SK-N-SH (cell line): ENCODE measurements at regions not wholly inside any gene's neighbourhood (a gene's known extent, or its start where the extent isn't known, plus 50 kb on each side); places are given as distances from the start of the nearest gene placed in this dataset.

Experiments used
- CTCF ChIA-PET: fragments of 300-600, 350-600 bp; formaldehyde crosslinking; extraction: SDS; loops from one replicate; lab custom pipeline; 2021; lab: Yijun Ruan, JAX
- POLR2A ChIA-PET: fragments of 350-600 bp; sonication (Branson Sonifier 250); formaldehyde crosslinking; extraction: SDS; loops from one replicate; lab custom pipeline; 2020; ENCODE audit warnings: antibody characterized with exemption, inconsistent platforms; lab: Yijun Ruan, JAX
- DNase-seq: peaks from one replicate; pipeline ENCODE4 v3.0.0; 2012
- H2AFZ ChIP-seq: fragments of 200-600 bp; sonication (generic); 2 replicates; pipeline ENCODE4 v1.8.1; 2016; ENCODE audit warnings: antibody characterized with exemption, mild to moderate bottlenecking, low read depth
- H3F3A ChIP-seq: fragments of 200-600 bp; sonication (generic); replicated peaks from 2 replicates; pipeline ENCODE3; 2016; ENCODE audit warnings: antibody characterized with exemption, mild to moderate bottlenecking; ENCODE audit not compliant: insufficient read depth
- H3K27ac ChIP-seq, 2 experiments: fragments of 200-500 bp in 1 of 2; fragments of 200-600 bp in 1 of 2; sonication (Bioruptor generic) in 1 of 2; sonication (generic), shearing (Covaris generic) in 1 of 2; 2 replicates each; pipeline versions ENCODE4 v1.5.1 to v1.6.1; 2014 to 2016; ENCODE audit warnings: low read depth in 2 of 2, inconsistent platforms in 1 of 2, low read length in 1 of 2, mild to moderate bottlenecking in 1 of 2, mixed read lengths in 1 of 2
- H3K27me3 ChIP-seq: fragments of 200-600 bp; sonication (generic), shearing (Covaris generic); 2 replicates; pipeline ENCODE4 v1.6.1; 2016; ENCODE audit warnings: mixed run types; ENCODE audit not compliant: insufficient read depth
- H3K36me3 ChIP-seq, 2 experiments: fragments of 200-500 bp in 1 of 2; fragments of 200-600 bp in 1 of 2; sonication (Bioruptor generic) in 1 of 2; sonication (generic) in 1 of 2; replicated peaks in 1 of 2; 2 replicates each; pipeline versions ENCODE3 to v1.5.1; 2014 to 2016; ENCODE audit warnings: low read length in 1 of 2, mild to moderate bottlenecking in 1 of 2; ENCODE audit not compliant: insufficient read depth in 2 of 2, control insufficient read depth in 1 of 2
- H3K4me1 ChIP-seq, 2 experiments: fragments of 200-500 bp in 1 of 2; fragments of 200-600 bp in 1 of 2; sonication (Bioruptor generic) in 1 of 2; sonication (generic), shearing (Covaris generic) in 1 of 2; 2 replicates each; pipeline versions ENCODE4 v1.5.1 to v1.6.1; 2014 to 2016; ENCODE audit warnings: low read depth in 1 of 2, low read length in 1 of 2, mixed run types in 1 of 2; ENCODE audit not compliant: insufficient read depth in 2 of 2, control insufficient read depth in 1 of 2
- H3K4me2 ChIP-seq: fragments of 200-600 bp; sonication (generic), shearing (Covaris generic); 2 replicates; pipeline ENCODE4 v1.6.1; 2017; ENCODE audit warnings: mixed run types
- H3K4me3 ChIP-seq, 2 experiments: fragments of 200-500 bp in 1 of 2; fragments of 200-600 bp in 1 of 2; sonication (Bioruptor generic) in 1 of 2; sonication (generic), shearing (Covaris generic) in 1 of 2; 2 replicates each; pipeline versions ENCODE4 v1.5.1 to v1.8.1; 2014 to 2016; ENCODE audit warnings: low read depth in 2 of 2, inconsistent platforms in 1 of 2, low read length in 1 of 2, mild to moderate bottlenecking in 1 of 2, mixed read lengths in 1 of 2, moderate library complexity in 1 of 2
- H3K79me2 ChIP-seq: fragments of 200-600 bp; sonication (generic); 2 replicates; pipeline ENCODE4 v1.8.1; 2017; ENCODE audit warnings: mild to moderate bottlenecking; ENCODE audit not compliant: insufficient read depth
- H3K9ac ChIP-seq: fragments of 200-600 bp; sonication (generic); 2 replicates; pipeline ENCODE4 v1.6.1; 2017; ENCODE audit warnings: mixed run types
- H3K9me2 ChIP-seq: fragments of 200-600 bp; sonication (generic); 2 replicates; pipeline ENCODE4 v1.6.1; 2017; ENCODE audit warnings: mixed run types
- H3K9me3 ChIP-seq: fragments of 200-600 bp; sonication (generic); 2 replicates; pipeline ENCODE4 v1.6.1; 2017; ENCODE audit warnings: mixed run types, mild to moderate bottlenecking, moderate library complexity
- H4K20me1 ChIP-seq: fragments of 200-600 bp; sonication (generic); 2 replicates; pipeline ENCODE4 v1.6.1; 2017; ENCODE audit warnings: mild to moderate bottlenecking, mixed run types; ENCODE audit not compliant: insufficient read depth
- ELF1 ChIP-seq: IDR thresholded peaks from 2 replicates; pipeline ENCODE4 v1.4.0; 2012
- FOXJ3 ChIP-seq: sonication (generic); formaldehyde crosslinking; IDR thresholded peaks from 2 replicates; pipeline ENCODE4 v1.5.1; 2020; ENCODE audit warnings: mild to moderate bottlenecking, missing genetic modification reagents
- IRF3 ChIP-seq: fragments of 150-350 bp; IDR thresholded peaks from 2 replicates; pipeline ENCODE4 v1.6.1; 2016; ENCODE audit warnings: mild to moderate bottlenecking, low read depth, low read length
- JUND ChIP-seq: IDR thresholded peaks from 2 replicates; pipeline ENCODE4 v1.4.0; 2012
- MEF2A ChIP-seq: IDR thresholded peaks from 2 replicates; pipeline ENCODE4 v1.4.0; 2012; ENCODE audit warnings: low read depth, borderline replicate concordance
- NRF1 ChIP-seq: IDR thresholded peaks from 2 replicates; pipeline ENCODE4 v1.6.1; 2012; ENCODE audit warnings: low read depth, mild to moderate bottlenecking, low read length
- RAD21 ChIP-seq: IDR thresholded peaks from 2 replicates; pipeline ENCODE4 v1.6.1; 2012; ENCODE audit warnings: mild to moderate bottlenecking, low read length
- REST ChIP-seq: IDR thresholded peaks from 2 replicates; pipeline ENCODE4 v1.6.1; 2012; ENCODE audit warnings: mild to moderate bottlenecking, low read depth, low read length, moderate library complexity
- RFX5 ChIP-seq: IDR thresholded peaks from 2 replicates; pipeline ENCODE4 v1.6.1; 2012; ENCODE audit warnings: mild to moderate bottlenecking, improper control_type of control experiment, low read length
- RXRA ChIP-seq: IDR thresholded peaks from 2 replicates; pipeline ENCODE4 v1.4.0; 2012; ENCODE audit warnings: low read depth, mild to moderate bottlenecking, borderline replicate concordance
- SIN3A ChIP-seq: IDR thresholded peaks from 2 replicates; pipeline ENCODE4 v1.6.1; 2012; ENCODE audit warnings: low read depth, mild to moderate bottlenecking, low read length, moderate library complexity, borderline replicate concordance
- TEAD4 ChIP-seq: IDR thresholded peaks from 2 replicates; pipeline ENCODE4 v1.4.0; 2012; ENCODE audit warnings: mild to moderate bottlenecking, borderline replicate concordance; ENCODE audit not compliant: insufficient read depth
- USF2 ChIP-seq: fragments of 150-350 bp; IDR thresholded peaks from 2 replicates; pipeline ENCODE4 v1.6.1; 2017; ENCODE audit warnings: antibody characterized with exemption, low read length, low read depth, borderline replicate concordance
- ZBTB33 ChIP-seq: IDR thresholded peaks from 2 replicates; pipeline ENCODE4 v1.4.0; 2012; ENCODE audit warnings: low read depth, borderline replicate concordance
- WGBS: methylation state at CpG from one replicate; pipeline ENCODE4 v1.1.6; 2017; ENCODE audit warnings: low lambda C conversion rate; 5-methylcytosine and 5-hydroxymethylcytosine counted together

- no peaks in the 10 kb centered on the region for H3K36me3 ChIP-seq
- H3K4me3 ChIP-seq, result no peak overlapping the region
- H4K20me1 ChIP-seq, result no peaks in the 10 kb centered on the region
- DNase-seq, result no peak
- H3K9me3 ChIP-seq, result no peaks in the 10 kb centered on the region
- WGBS, result 29% methylated on average over 4 of the region's 4 CpGs
- H3K4me2 ChIP-seq, result no peak overlapping the region
- no peak overlapping the region for H3K9ac ChIP-seq
- H3K4me1 ChIP-seq, result no peaks in the 10 kb centered on the region; a peak in 1 of 4 replicates
- no peak overlapping the region for H2AFZ ChIP-seq
- no peaks in the 10 kb centered on the region for H3K9me2 ChIP-seq
- no peaks in the 10 kb centered on the region for H3K79me2 ChIP-seq
- POLR2A ChIA-PET, result no interaction called here
- H3K27me3 ChIP-seq, result no peaks in the 10 kb centered on the region
- CTCF ChIA-PET, result interaction anchor here (2.3 kb wide), 1 partner anchor 11 kb away, joined by 5 read pairs; no protein-coding TSS in a partner anchor
- TF ChIP-seq USF2 (no peak), JUND (no peak), RXRA (no peak), ZBTB33 (no peak), NRF1 (no peak), REST (no peak), TEAD4 (no peak), IRF3 (no peak), RAD21 (no peak), MEF2A (no peak), ELF1 (no peak), FOXJ3 (CRISPR knock-in tag) (no peak), SIN3A (no peak), RFX5 (no peak)
- H3F3A ChIP-seq, result no peaks in the 10 kb centered on the region
- no peak overlapping the region for H3K27ac ChIP-seq
Observed at GRCh38 chr5:166251786-166252185, 2039.7 kb upstream of the WWC1 start.
